Activated T-helper 1 cell treated with anti-CD3 and anti-CD28 coated beads, Interleukin-2, amount 50 U/mL, for 16 hours (primary cell): ENCODE measurements at regions not wholly inside any gene's neighbourhood (a gene's known extent, or its start where the extent isn't known, plus 50 kb on each side); places are given as distances from the start of the nearest gene placed in this dataset.
"Not testable (repeated sequence)": the region's sequence is repeated elsewhere in the genome, so short reads cannot be mapped to it uniquely, and the experiment has no call there.

ENCODE experiments used
- DNase-seq, 2 donors: peaks; one replicate each; pipeline ENCODE4 v3.0.0-alpha.2; 2020; ENCODE audit warnings: low read depth in 1 of 2, low spot score in 1 of 2

DNA sequence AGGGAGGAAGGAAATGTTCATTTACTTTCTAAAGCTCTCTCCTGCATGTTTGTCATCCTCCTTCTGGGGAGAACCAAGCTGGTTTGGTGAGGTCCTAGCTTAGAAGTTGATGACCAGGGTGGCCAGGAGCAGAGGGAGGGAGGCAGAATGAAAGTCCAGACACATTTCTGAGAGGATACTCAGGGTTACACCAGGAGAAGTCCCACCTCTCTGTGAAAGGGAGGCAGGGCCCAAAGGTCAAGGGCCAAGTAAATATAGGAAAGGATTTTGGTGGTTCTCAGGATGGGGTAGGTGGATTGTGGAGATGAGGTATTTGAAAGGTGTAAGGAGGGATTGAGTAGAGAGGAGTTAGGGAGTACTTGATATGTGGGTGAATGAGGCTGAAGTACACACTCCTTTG is 58.0 kb upstream of the FBXO11 start:
- DNase-seq, result no peak

- no peak for DNase-seq
Observed at GRCh38 chr2:47964722-47965434, 58.6 kb upstream of the FBXO11 start.

DNA sequence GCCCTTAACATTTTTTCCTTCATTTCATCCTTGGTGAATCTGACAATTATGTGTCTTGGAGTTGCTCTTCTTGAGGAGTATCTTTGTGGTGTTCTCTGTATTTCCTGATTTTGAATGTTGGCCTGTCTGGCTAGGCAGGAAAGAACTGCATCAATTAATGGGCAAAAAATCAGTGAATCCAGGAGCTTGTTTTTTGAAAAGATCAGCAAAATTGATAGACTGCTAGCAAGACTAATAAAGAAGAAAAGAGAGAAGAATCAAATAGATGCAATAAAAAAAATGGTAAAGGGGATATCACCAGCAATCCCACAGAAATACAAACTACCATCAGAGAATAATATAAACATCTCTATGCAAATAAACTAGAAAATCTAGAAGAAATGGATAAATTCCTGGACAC is 70.4 kb upstream of the FBXO11 start:
- DNase-seq, result not testable (repeated sequence)

DNA sequence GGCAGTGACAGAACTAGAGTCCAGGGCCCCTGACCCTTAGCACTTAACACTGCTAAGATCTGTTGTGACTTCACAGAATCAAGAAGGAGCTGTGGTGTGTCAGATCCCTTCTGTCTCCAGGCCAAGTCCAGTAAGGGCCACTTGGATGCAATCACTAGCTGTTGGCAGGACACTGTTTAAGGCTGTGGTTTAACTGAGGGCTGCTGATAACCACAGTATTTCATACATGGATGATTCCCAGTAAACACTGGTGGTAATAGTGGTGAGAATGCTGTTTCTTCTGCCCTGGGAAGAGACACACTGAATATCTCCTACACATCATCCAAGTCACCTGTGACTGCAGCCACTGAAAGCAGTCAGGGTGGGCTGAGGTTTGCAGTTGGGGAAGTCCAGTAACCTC is 77.7 kb upstream of the FBXO11 start:
- no peak for DNase-seq

- no peak for DNase-seq
Observed at GRCh38 chr2:47990503-47990902, 84.2 kb upstream of the FBXO11 start.

DNA sequence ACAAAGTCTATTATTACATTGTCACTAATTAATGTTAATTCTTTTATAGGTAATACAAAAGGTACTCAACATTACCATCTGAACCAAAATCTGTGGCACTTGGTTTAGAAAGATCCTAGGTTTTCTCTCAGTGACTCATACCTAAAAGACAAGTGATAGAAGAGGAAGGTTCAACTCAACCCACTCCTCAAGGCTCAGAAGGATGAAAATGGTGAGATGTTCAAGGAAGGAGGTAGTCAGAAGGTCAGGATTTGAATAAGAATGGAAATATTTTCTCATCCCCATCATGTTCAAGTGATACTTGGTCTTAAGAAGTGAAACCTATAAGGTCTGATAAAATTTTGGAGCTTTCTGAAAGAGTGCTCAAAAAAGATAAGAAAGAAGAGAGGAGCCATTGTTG is 86.4 kb upstream of the FBXO11 start:
- DNase-seq, result no peak

- DNase-seq, result no peak
Observed at GRCh38 chr2:47996808-47997207, 90.5 kb upstream of the FBXO11 start.

DNA sequence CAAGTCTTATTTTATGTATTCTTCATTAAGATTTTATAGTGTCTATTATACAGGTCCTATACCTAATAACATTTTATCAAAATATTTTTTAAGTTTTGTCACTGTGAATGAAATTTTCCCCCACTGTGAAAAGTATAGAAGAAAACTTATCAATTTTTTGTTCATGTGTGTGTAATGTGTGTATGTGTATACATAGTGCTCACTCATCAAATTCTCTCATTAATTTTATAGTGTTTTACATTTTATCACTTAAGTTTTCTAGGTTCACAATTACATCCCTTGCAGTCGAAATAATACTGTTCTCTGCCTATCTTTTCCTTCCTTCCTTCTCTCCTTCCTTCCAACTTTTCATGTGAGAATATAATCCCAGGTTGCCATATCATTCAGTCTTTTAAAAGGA is 93.2 kb upstream of the FBXO11 start:
- DNase-seq, result no peak

DNA sequence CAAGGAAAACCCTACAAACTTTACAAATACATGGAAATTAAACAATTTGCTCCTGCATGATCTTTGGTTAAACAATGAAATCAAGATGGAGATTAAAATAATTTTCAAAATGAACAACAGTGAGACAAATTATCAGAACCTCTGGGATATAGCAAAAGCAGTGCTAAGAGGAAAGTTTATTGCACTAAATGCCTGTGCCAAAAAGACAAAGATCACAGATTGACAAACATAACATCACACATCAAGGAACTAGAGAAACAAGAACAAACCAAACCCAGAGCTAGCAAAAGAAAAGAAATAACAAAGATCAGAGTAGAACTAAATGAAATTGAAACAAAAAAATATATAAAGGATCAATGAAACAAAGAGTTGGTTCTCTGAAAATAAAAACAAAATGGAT is 95.2 kb upstream of the FBXO11 start:
- DNase-seq, result no peak

- DNase-seq, result no peak
Observed at GRCh38 chr2:48006094-48006493, 99.8 kb upstream of the FBXO11 start.

DNA sequence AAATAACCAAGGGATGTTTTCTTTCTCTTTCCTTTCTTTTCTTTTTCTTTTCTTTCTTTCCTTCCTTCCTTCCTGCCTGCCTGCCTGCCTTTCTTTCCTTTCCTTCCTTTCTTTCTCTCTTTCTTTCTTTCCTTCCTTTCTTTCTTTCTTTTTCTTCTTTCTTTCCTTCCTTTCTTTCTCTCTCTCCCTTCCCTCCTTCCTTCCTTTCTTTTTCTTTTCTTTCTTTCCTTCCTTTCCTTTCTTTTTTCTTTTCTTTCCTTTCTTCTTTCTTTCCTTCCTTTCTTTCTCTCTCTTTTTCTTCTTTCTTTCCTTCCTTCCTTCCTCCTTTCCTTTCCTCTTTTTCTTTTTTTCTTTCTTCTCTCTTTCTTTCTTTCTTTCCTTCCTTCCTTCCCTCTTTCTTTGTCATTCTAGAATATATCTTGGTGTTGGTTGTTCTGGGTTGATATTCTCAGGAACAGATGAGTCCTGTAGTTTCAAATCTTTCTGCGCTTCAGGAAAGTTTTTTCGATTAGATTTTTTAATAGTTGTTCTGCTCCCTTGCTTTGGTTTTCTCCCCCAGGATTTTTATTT is 101.5 kb upstream of the FBXO11 start:
- DNase-seq, result no peak

- DNase-seq, result no peak
Observed at GRCh38 chr2:48009256-48009655, 103.0 kb upstream of the FBXO11 start.

GRCh38 chr2:48015421-48015820 is 109.1 kb upstream of the FBXO11 start:
- no peak for DNase-seq

DNA sequence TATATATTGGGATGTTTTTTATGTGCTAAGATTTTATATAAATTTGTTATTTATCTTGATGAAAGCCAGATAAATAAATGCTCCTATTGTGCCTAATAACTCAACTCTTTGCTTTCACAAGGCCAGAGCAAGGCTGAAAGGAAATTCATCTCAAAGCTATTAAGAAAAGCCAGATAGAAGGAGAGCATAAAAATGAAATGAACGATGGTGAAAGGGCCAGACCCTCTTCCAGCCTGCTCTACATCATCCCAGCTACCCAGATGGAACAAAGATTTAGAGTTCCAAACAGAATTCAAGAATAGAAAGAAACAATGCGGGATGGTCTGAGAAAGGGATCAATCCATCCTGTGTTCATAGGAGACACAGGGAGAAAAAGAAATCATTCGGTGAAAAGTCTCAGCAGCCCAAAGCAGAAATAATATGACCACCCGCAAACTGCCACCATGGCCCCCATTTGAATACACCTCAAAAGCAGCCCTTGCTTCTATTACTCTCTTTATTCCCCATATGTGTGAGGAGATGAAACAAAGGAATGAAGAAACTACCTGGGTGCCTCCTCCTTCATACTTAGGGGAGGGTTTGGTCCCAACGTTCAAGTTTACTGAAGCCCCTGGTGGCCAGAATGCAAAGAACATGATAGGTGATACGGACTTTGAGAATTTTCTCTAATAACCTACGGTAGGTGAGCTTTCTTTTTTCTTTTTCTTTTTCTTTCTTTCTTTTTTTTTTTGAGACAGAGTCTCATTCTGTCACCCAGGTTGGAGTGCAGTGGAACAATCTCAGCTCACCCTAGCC is 110.1 kb upstream of the FBXO11 start:
- no peak for DNase-seq

DNA sequence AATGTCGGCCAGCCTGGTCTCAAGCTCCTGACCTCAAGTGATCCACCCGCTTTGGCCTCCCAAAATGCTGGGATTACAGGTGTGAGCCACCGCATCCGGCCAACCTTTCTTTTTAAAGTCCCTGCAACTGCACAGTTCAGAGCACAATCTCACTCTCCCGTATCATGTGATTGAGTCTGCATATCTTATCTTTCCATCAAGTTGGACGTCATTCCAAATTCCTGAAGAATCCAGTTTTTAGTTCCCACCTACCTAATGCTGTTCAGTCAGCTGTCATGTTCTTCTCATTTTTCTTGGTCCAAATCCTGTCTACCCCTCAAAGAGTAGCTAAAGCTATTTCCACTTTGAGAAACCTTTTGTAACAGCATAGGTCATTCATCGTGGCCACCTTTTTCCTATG is 110.8 kb upstream of the FBXO11 start:
- no peak for DNase-seq

DNA sequence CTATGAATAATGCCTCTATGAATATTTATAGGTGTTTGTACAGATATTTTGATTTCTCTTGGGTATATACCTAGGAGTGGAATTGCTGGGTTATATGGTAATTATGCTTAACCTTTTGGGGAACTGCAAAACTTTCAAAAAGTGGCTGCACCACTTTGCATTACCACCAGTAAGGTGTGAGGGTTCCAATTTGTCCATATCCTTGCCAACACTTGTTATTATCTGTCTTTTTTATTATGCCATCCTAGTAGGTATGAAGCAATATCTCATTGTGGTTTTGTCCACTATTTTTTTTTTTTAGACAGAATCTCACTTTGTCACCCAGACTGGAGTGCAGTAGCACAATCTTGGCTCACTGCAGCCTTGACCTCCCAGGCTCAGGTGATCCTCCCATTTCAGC is 112.2 kb upstream of the FBXO11 start:
- no peak for DNase-seq

- no peak for DNase-seq
Observed at GRCh38 chr2:48026865-48027264, 120.6 kb upstream of the FBXO11 start.

GRCh38 chr2:48032765-48033164 is 126.5 kb upstream of the FBXO11 start:
- no peak for DNase-seq

DNA sequence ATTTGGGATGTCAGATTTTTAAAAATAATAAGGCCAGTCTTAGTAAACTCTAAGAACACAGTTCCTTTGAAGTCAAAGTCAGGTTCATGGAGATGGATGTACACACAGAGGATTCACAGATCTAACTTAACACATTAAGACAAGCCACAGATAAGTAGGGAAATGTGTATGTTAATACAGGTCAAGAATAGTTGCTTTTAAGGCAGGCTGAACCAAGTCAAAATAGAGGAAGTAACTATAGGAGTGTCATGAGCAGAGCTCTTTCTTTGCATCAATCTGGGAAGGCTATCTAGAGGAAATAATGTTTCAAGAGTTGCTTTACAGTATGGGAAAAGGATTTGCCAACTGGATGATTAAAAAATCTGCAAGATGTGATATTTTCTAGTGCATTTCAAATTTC is 128.0 kb upstream of the FBXO11 start:
- DNase-seq, result no peak

- no peak for DNase-seq
Observed at GRCh38 chr2:48036312-48036711, 130.0 kb upstream of the FBXO11 start.

DNA sequence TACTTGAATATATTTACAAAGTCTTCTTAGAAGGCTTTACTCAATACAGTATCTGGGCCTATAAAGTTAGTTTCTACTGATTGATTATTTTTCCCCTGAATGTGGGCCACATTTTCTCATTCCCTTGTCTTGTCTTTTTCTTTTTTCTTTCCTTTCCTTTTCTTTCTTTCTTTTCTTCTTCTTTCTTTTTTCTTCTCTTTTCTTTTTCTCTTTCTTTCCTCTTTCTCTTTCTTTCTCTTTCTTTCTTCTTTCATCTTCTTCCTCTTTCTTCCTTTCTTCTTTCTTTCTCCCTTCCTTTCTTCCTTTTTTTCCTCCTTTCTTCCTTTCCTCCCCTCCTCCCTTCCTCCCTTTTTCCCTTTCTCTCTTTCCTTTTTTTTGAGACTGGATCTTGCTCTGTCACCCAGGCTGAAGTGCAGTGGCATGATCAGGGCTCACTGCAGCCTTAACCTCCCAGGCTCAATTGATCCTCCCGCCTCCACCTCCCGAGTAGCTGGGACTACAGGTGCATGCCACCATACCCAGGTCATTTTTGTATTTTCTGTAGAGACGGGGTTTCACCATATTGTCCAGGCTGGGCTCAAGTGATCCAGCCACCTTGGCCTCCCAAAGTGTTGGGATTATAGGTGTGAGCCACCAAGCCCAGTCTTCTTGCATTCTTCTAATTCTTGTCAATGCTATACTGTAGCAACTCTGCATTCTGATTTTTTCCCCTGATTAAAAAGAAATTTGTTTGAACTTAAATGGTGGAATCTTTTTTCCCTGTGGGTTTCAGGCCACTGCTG is 133.1 kb upstream of the FBXO11 start:
- no peak for DNase-seq
